ENCODE measurements at regions not wholly inside any gene's neighbourhood (a gene's known extent, or its start where the extent isn't known, plus 50 kb on each side); places are given as distances from the start of the nearest gene placed in this dataset.

DNA sequence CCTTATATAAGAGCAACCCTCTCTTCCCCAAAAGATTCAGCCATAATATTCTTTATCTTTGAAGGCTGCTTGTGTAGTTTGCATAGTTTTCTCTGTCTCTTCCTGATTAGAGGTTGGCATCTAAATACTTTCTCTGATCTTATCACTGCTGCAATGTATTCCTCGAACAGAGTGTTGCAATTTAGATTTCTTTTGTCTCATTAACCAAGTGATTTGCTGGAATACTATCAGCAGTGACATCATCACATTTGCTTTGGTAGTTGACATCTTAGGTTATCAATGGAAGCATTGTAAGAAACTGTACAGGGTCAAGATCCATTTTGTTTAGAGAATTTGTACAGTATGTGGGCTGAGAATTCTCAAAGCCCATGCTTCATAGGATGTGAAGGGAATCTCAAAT, 72.0 kb upstream of the NEUROD1 start:
- Mint-ChIP-seq H3K27me3 (ENCODE audit: low read depth) (peaks cover 3% of the 10 kb centered on the region), H3K9me3 (peaks cover 16% of the 10 kb centered on the region), H3K4me3 (no peak overlapping the region), H3K36me3 (no peaks in the 10 kb centered on the region), H3K4me1 (peaks cover 22% of the 10 kb centered on the region), H3K27ac (no peak overlapping the region)
- TF ChIP-seq, protein P1, sequence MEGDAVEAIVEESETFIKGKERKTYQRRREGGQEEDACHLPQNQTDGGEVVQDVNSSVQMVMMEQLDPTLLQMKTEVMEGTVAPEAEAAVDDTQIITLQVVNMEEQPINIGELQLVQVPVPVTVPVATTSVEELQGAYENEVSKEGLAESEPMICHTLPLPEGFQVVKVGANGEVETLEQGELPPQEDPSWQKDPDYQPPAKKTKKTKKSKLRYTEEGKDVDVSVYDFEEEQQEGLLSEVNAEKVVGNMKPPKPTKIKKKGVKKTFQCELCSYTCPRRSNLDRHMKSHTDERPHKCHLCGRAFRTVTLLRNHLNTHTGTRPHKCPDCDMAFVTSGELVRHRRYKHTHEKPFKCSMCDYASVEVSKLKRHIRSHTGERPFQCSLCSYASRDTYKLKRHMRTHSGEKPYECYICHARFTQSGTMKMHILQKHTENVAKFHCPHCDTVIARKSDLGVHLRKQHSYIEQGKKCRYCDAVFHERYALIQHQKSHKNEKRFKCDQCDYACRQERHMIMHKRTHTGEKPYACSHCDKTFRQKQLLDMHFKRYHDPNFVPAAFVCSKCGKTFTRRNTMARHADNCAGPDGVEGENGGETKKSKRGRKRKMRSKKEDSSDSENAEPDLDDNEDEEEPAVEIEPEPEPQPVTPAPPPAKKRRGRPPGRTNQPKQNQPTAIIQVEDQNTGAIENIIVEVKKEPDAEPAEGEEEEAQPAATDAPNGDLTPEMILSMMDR (IDR thresholded peaks at IDR 0.05; ENCODE audit: unreplicated experiment), result no peak
- DNase-seq (ENCODE audit: low spot score in 2 of 2, unreplicated experiment in 2 of 2), result no peak

GRCh38 chr2:181753686-181754085, 73.4 kb upstream of the NEUROD1 start:
- H3K9me3 Mint-ChIP-seq, result peaks cover 7% of the 10 kb centered on the region
- no peak for DNase-seq (ENCODE audit: low spot score in 2 of 2, unreplicated experiment in 2 of 2)
- H3K36me3 Mint-ChIP-seq, result no peaks in the 10 kb centered on the region
- no peak overlapping the region for H3K4me3 Mint-ChIP-seq
- peaks cover 22% of the 10 kb centered on the region for H3K4me1 Mint-ChIP-seq
- no peak overlapping the region for H3K27ac Mint-ChIP-seq
- H3K27me3 Mint-ChIP-seq (ENCODE audit: low read depth), result peaks cover 3% of the 10 kb centered on the region
- TF ChIP-seq, protein P1 (IDR thresholded peaks at IDR 0.05; ENCODE audit: unreplicated experiment), result no peak

DNA sequence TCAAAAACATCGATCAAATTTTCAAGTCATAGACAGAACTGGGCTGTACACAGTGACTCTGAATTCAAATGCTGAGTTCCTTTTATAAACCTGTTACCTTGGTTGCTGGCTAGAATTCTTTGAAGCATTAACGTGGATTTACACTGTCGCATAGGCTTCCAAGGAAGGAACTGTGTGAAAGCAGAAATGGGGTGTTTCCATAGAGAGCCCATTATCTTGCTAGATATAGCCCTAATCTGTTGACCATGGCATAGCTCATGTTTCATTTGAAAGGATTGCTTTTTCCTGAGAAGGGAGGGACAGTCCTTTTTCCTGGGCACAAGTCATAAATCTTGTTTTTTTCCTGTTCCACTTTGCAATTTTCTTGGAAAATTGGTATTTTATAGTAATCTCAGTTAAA, 73.8 kb upstream of the NEUROD1 start:
- no peak overlapping the region for H3K27ac Mint-ChIP-seq
- no peak for DNase-seq (ENCODE audit: low spot score in 2 of 2, unreplicated experiment in 2 of 2)

DNA sequence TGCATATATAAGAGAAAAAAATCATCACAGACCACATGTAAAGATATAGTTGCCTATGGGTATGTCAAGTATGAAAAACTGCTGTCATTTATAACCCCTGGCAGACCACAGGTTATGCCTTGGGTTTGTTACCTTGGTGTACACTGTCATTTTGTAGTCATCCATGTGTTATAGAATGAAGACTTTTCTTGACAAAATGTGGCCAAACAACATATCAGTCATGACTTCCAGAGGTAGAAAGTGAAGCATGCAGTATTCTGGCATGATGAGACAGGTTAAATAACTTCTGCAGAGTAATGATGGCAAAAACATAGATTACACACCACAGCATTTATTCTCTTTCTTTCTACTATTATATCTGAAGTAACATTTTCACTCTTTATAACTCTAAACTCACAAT, 74.9 kb upstream of the NEUROD1 start:
- Mint-ChIP-seq H3K36me3 (no peaks in the 10 kb centered on the region), H3K27ac (no peak overlapping the region), H3K4me3 (no peak overlapping the region), H3K4me1 (peaks cover 22% of the 10 kb centered on the region), H3K27me3 (ENCODE audit: low read depth) (peaks cover 7% of the 10 kb centered on the region), H3K9me3 (no peaks in the 10 kb centered on the region)
- DNase-seq (ENCODE audit: low spot score in 2 of 2, unreplicated experiment in 2 of 2), result no peak
- TF ChIP-seq, protein P1 (IDR thresholded peaks at IDR 0.05; ENCODE audit: unreplicated experiment), result no peak

More for the DNA sequence above, 73.8 kb upstream of the NEUROD1 start:
- Mint-ChIP-seq H3K4me3 (no peak overlapping the region), H3K4me1 (peaks cover 22% of the 10 kb centered on the region), H3K9me3 (peaks cover 2% of the 10 kb centered on the region), H3K27me3 (ENCODE audit: low read depth) (peaks cover 5% of the 10 kb centered on the region), H3K36me3 (no peaks in the 10 kb centered on the region)
- TF ChIP-seq, protein P1 (IDR thresholded peaks at IDR 0.05; ENCODE audit: unreplicated experiment), result no peak

GRCh38 chr2:181760521-181760920, 80.2 kb upstream of the NEUROD1 start:
- Mint-ChIP-seq H3K36me3 (no peaks in the 10 kb centered on the region), H3K27ac (no peak overlapping the region), H3K27me3 (ENCODE audit: low read depth) (peaks cover 18% of the 10 kb centered on the region), H3K4me1 (peaks cover 11% of the 10 kb centered on the region), H3K9me3 (no peaks in the 10 kb centered on the region), H3K4me3 (no peak overlapping the region)
- no peak for DNase-seq (ENCODE audit: low spot score in 2 of 2, unreplicated experiment in 2 of 2)
- TF ChIP-seq, protein P1 (IDR thresholded peaks at IDR 0.05; ENCODE audit: unreplicated experiment), result no peak

DNA sequence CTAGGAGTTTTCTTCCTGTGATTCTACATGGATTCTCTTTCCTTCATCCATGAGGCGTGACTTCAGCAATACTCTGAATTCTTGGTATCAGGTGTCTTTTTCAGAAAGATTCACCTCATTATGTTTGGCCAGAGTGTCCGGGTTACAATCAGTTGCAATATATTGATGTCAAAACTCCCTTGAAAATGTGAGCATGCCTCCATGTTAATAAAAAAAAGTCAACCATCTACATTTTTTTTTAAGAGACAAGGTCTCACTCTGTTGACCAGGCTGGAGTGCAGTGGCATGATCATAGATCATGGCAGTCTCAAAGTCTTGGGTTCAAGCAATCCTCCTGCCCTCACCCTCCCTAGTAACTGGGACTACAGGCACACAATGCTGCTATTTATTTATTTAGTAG, 80.9 kb upstream of the NEUROD1 start:
- peaks cover 17% of the 10 kb centered on the region for H3K27me3 Mint-ChIP-seq (ENCODE audit: low read depth)
- H3K36me3 Mint-ChIP-seq, result no peaks in the 10 kb centered on the region
- no peaks in the 10 kb centered on the region for H3K9me3 Mint-ChIP-seq
- H3K4me3 Mint-ChIP-seq, result no peak overlapping the region
- DNase-seq (ENCODE audit: low spot score in 2 of 2, unreplicated experiment in 2 of 2), result no peak
- peaks cover 11% of the 10 kb centered on the region for H3K4me1 Mint-ChIP-seq
- H3K27ac Mint-ChIP-seq, result no peak overlapping the region
- TF ChIP-seq, protein P1 (IDR thresholded peaks at IDR 0.05; ENCODE audit: unreplicated experiment), result no peak

All from mesothelial cell of epicardium (in vitro differentiated cells).